ENCODE measurements at regions not wholly inside any gene's neighbourhood (a gene's known extent, or its start where the extent isn't known, plus 50 kb on each side); places are given as distances from the start of the nearest gene placed in this dataset.
"Not testable (repeated sequence)": the region's sequence is repeated elsewhere in the genome, so short reads cannot be mapped to it uniquely, and the experiment has no call there.

- no peaks in the 10 kb centered on the region for H3K27me3 ChIP-seq (ENCODE audit: low read depth)
- intact Hi-C loops (cut with DNase I), result no loop called here
- ATAC-seq (no peak), DNase-seq (no peak)
- H3K4me1 ChIP-seq, result peaks cover 14% of the 10 kb centered on the region
- no peak overlapping the region for H3K4me3 ChIP-seq
- no peak overlapping the region for H3K27ac ChIP-seq
- H3K36me3 ChIP-seq, result no peaks in the 10 kb centered on the region
- no peaks in the 10 kb centered on the region for H3K9me3 ChIP-seq
- no peak for TF ChIP-seq CTCF (IDR thresholded peaks at IDR 0.05)
Measured at GRCh38 chr9:89853931-89854330, 249.1 kb downstream of the GADD45G start.

- H3K4me1 ChIP-seq, result peaks cover 14% of the 10 kb centered on the region
- ATAC-seq (no peak), DNase-seq (no peak)
- no peak overlapping the region for H3K27ac ChIP-seq
- TF ChIP-seq CTCF (IDR thresholded peaks at IDR 0.05), result no peak
- no peaks in the 10 kb centered on the region for H3K27me3 ChIP-seq (ENCODE audit: low read depth)
- H3K36me3 ChIP-seq, result no peaks in the 10 kb centered on the region
- no peak overlapping the region for H3K4me3 ChIP-seq
- H3K9me3 ChIP-seq, result no peaks in the 10 kb centered on the region
- intact Hi-C loops (cut with DNase I), result no loop called here
Measured at GRCh38 chr9:89854715-89855475, 250.1 kb downstream of the GADD45G start.

GRCh38 chr9:89856296-89856695 lies 251.5 kb downstream of the GADD45G start:
- intact Hi-C loops (cut with DNase I); H3K27me3 ChIP-seq (ENCODE audit: low read depth); H3K9me3 ChIP-seq; DNase-seq; ATAC-seq; H3K36me3 ChIP-seq; H3K27ac ChIP-seq; H3K4me3 ChIP-seq; H3K4me1 ChIP-seq: not testable (repeated sequence)

- ATAC-seq; H3K4me3 ChIP-seq; H3K4me1 ChIP-seq; DNase-seq; H3K27me3 ChIP-seq (ENCODE audit: low read depth); H3K9me3 ChIP-seq; H3K27ac ChIP-seq; H3K36me3 ChIP-seq; intact Hi-C loops (cut with DNase I): not testable (repeated sequence)
Measured at GRCh38 chr9:89856950-89857349, 252.1 kb downstream of the GADD45G start.

GRCh38 chr9:89859842-89860241 lies 255.0 kb downstream of the GADD45G start:
- H3K4me1 ChIP-seq; H3K36me3 ChIP-seq; H3K4me3 ChIP-seq; H3K9me3 ChIP-seq; H3K27me3 ChIP-seq (ENCODE audit: low read depth); intact Hi-C loops (cut with DNase I); H3K27ac ChIP-seq; ATAC-seq: not testable (repeated sequence)
- peak; percentile 19 for DNase-seq

GRCh38 chr9:89861371-89861770 lies 256.6 kb downstream of the GADD45G start:
- H3K4me1 ChIP-seq; intact Hi-C loops (cut with DNase I); ATAC-seq; H3K9me3 ChIP-seq; H3K27ac ChIP-seq; H3K27me3 ChIP-seq (ENCODE audit: low read depth); H3K4me3 ChIP-seq; H3K36me3 ChIP-seq: not testable (repeated sequence)
- DNase-seq, result peak; percentile 22

GRCh38 chr9:89862316-89862715 lies 257.5 kb downstream of the GADD45G start:
- H3K36me3 ChIP-seq, result no peaks in the 10 kb centered on the region
- no peak overlapping the region for H3K27ac ChIP-seq
- H3K9me3 ChIP-seq, result no peaks in the 10 kb centered on the region
- DNase-seq, result peak; percentile 11
- H3K4me3 ChIP-seq, result no peak overlapping the region
- no peaks in the 10 kb centered on the region for H3K27me3 ChIP-seq (ENCODE audit: low read depth)
- no peak for TF ChIP-seq CTCF (IDR thresholded peaks at IDR 0.05)
- intact Hi-C loops (cut with DNase I), result no loop called here
- ATAC-seq, result no peak
- H3K4me1 ChIP-seq, result peaks cover 6% of the 10 kb centered on the region

Measured in lower lobe of right lung (tissue), 2 donors.